A673 (cell line): ENCODE measurements at regions not wholly inside any gene's neighbourhood (a gene's known extent, or its start where the extent isn't known, plus 50 kb on each side); places are given as distances from the start of the nearest gene placed in this dataset.
A peak's percentile ranks its signal among the peaks of the same experiment; 100 is the strongest.

Source experiments
- BruUV-seq: library from RNA; stranded (reverse); fragments of 400-500 nt; replicated peaks from 2 replicates; lab custom pipeline; 2021; lab: Mats Ljungman, UMichigan
- CTCF ChIA-PET: fragments of 300-600 bp; sonication (Branson Sonifier 250); formaldehyde crosslinking; loops from one replicate; lab custom pipeline; 2022; ENCODE audit warnings: antibody characterized with exemption; lab: Charles Lee
- POLR2A ChIA-PET: fragments of 300-600 bp; sonication (Branson Sonifier 250); formaldehyde crosslinking; loops from one replicate; lab custom pipeline; 2022; ENCODE audit warnings: antibody characterized with exemption; ENCODE audit not compliant: low non-redundant PET; lab: Charles Lee
- DNase-seq: peaks from one replicate; pipeline ENCODE4 v3.0.0-alpha.2; 2015; ENCODE audit warnings: low spot score
- H3K27ac ChIP-seq: fragments of 200-600 bp; sonication (generic); 2 replicates; pipeline ENCODE4 v1.5.1; 2016; ENCODE audit warnings: mixed run types, low read depth, mild to moderate bottlenecking, mixed read lengths, antibody characterized with exemption, low read length; ENCODE audit not compliant: poor library complexity, severe bottlenecking
- H3K27me3 ChIP-seq: fragments of 200-600 bp; sonication (generic); replicated peaks from 2 replicates; pipeline ENCODE4 v1.6.1; 2017; ENCODE audit warnings: mixed run types, low read depth, mild to moderate bottlenecking, mixed read lengths, antibody characterized with exemption, low read length; ENCODE audit not compliant: insufficient read depth, poor library complexity
- H3K36me3 ChIP-seq: fragments of 200-600 bp; sonication (generic); 2 replicates; pipeline ENCODE4 v1.6.1; 2016; ENCODE audit warnings: mixed run types, mild to moderate bottlenecking, mixed read lengths, antibody characterized with exemption, low read length; ENCODE audit not compliant: insufficient read depth, poor library complexity, severe bottlenecking
- H3K4me1 ChIP-seq: fragments of 200-600 bp; sonication (generic); 2 replicates; pipeline ENCODE4 v1.6.1; 2017; ENCODE audit warnings: mixed run types, mild to moderate bottlenecking, mixed read lengths, antibody characterized with exemption, low read length; ENCODE audit not compliant: insufficient read depth, poor library complexity, severe bottlenecking
- H3K4me3 ChIP-seq: fragments of 200-600 bp; sonication (generic); 2 replicates; pipeline ENCODE4 v1.5.1; 2016; ENCODE audit warnings: low read depth, mixed run types, mild to moderate bottlenecking, mixed read lengths, low read length; ENCODE audit not compliant: poor library complexity, severe bottlenecking
- H3K9me3 ChIP-seq: fragments of 200-600 bp; sonication (generic); 2 replicates; pipeline ENCODE4 v1.6.1; 2016; ENCODE audit warnings: mixed run types, low read depth, mild to moderate bottlenecking, mixed read lengths, antibody characterized with exemption, low read length; ENCODE audit not compliant: poor library complexity, severe bottlenecking
- EZH2 ChIP-seq: fragments of 200-600 bp; sonication (generic); IDR thresholded peaks from 2 replicates; pipeline ENCODE4 v1.6.1; 2017; ENCODE audit warnings: borderline replicate concordance, low read depth, mild to moderate bottlenecking, mixed read lengths, antibody characterized with exemption, low read length; ENCODE audit not compliant: poor library complexity, severe bottlenecking
- intact Hi-C: fragments of 100-400 bp; cut with micrococcal nuclease; formaldehyde crosslinking; loops from one replicate; pipeline ENCODE4 v1.10.0; 2022; ENCODE audit not compliant: unreplicated experiment
- TF ChIP-seq, protein P1 (sequence below): fragments of 300-800, 200-600 bp; sonication (generic); conservative IDR thresholded peaks from 2 replicates; pipeline ENCODE4 v1.5.1; 2017; ENCODE audit warnings: low read depth, mild to moderate bottlenecking, antibody characterized with exemption, low read length, moderate library complexity, mixed read lengths

DNA sequence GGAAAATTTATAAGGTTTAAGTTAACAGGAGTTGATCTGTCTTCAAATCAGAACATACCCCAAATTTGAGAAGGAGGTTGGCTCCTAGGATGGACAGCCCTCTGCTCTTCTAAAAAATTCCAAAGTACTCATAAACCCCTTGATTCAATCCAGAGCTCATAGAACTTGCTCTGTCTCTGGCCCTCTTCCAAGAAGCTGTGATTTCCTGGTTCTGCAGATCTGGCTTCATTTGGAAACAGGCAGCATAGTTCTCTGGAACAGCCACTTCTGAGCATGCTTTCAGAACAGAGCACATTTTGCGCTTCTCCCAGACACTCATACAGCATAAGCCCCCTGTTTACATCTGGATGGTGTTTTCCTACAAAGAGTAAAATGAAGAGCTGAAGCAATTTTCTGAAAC is 96.7 kb downstream of the KBTBD8 start:
- H3K36me3 ChIP-seq: no peaks in the 10 kb centered on the region
- TF ChIP-seq, protein P1, sequence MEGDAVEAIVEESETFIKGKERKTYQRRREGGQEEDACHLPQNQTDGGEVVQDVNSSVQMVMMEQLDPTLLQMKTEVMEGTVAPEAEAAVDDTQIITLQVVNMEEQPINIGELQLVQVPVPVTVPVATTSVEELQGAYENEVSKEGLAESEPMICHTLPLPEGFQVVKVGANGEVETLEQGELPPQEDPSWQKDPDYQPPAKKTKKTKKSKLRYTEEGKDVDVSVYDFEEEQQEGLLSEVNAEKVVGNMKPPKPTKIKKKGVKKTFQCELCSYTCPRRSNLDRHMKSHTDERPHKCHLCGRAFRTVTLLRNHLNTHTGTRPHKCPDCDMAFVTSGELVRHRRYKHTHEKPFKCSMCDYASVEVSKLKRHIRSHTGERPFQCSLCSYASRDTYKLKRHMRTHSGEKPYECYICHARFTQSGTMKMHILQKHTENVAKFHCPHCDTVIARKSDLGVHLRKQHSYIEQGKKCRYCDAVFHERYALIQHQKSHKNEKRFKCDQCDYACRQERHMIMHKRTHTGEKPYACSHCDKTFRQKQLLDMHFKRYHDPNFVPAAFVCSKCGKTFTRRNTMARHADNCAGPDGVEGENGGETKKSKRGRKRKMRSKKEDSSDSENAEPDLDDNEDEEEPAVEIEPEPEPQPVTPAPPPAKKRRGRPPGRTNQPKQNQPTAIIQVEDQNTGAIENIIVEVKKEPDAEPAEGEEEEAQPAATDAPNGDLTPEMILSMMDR: no peak
- no peak for TF ChIP-seq EZH2
- no peak overlapping the region for H3K4me3 ChIP-seq
- POLR2A ChIA-PET: no interaction called here
- no peaks in the 10 kb centered on the region for H3K27me3 ChIP-seq
- intact Hi-C loops: no loop called here
- H3K27ac ChIP-seq: no peak overlapping the region
- CTCF ChIA-PET: no interaction called here
- no peaks in the 10 kb centered on the region for H3K4me1 ChIP-seq
- no TSS peak for BruUV-seq
- H3K9me3 ChIP-seq: no peaks in the 10 kb centered on the region
- peak; percentile 23 for DNase-seq

DNA sequence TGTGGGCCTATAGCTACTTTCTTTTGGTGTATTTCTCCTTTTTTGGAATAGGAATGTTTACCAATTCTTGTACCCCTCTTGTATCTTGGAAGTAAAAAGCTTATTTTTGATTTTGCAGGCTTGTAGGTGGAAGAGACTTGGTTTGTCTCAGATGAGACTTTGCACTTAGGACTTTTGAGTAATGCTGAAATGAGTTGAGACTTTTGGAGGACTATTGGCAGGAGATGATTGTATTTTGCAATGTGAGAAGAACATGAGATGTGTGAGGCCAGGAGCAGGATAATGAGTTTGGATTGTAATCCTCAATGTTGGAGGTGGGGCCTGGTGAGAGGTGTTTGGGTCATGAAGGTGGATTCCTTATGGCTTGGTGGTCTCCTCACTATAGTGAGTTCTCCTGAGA is 106.3 kb downstream of the KBTBD8 start:
- ChIA-PET POLR2A (no interaction called here), CTCF (no interaction called here)
- H3K27me3 ChIP-seq: no peaks in the 10 kb centered on the region
- no peak for DNase-seq
- H3K27ac ChIP-seq: no peak overlapping the region
- H3K4me3 ChIP-seq: no peak overlapping the region
- H3K9me3 ChIP-seq: no peaks in the 10 kb centered on the region
- no peaks in the 10 kb centered on the region for H3K36me3 ChIP-seq
- no peaks in the 10 kb centered on the region for H3K4me1 ChIP-seq
- no TSS peak for BruUV-seq
- no peak for TF ChIP-seq EZH2
- TF ChIP-seq, protein P1: no peak
- intact Hi-C loops: no loop called here

DNA sequence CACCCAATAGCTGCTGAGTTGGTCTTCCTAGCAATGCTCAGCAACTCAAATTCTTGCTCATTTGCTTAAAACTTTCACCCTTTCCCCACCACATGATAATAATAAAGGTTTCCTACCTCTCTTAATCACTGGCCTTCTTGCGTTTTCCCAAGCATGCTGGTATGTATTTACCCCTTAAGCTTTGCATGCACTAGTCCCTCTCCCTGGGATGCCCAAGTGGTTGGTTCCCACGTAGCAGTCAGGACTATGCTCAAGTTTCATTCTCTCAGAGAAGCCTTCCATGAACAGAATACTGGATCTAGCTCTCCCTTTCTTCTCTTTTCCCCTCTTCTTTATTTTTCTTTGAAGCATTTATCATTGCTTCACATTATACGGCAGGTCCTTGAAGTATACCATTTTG is 108.8 kb downstream of the KBTBD8 start:
- H3K4me1 ChIP-seq: no peaks in the 10 kb centered on the region
- ChIA-PET POLR2A (no interaction called here), CTCF (no interaction called here)
- H3K27me3 ChIP-seq: no peaks in the 10 kb centered on the region
- intact Hi-C loops: no loop called here
- TF ChIP-seq EZH2: no peak
- TF ChIP-seq, protein P1: no peak
- no peaks in the 10 kb centered on the region for H3K9me3 ChIP-seq
- no peak overlapping the region for H3K4me3 ChIP-seq
- DNase-seq: no peak
- no TSS peak for BruUV-seq
- no peaks in the 10 kb centered on the region for H3K36me3 ChIP-seq
- H3K27ac ChIP-seq: no peak overlapping the region
